ENCODE measurements at regions not wholly inside any gene's neighbourhood (a gene's known extent, or its start where the extent isn't known, plus 50 kb on each side); places are given as distances from the start of the nearest gene placed in this dataset.
"Not testable (repeated sequence)": the region's sequence is repeated elsewhere in the genome, so short reads cannot be mapped to it uniquely, and the experiment has no call there.

- no peak for DNase-seq (ENCODE audit: low spot score)
Observed at GRCh38 chr14:55897031-55897430, 221.2 kb upstream of the PELI2 start.

- no peak for DNase-seq (ENCODE audit: low spot score)
Observed at GRCh38 chr14:55898938-55899337, 219.3 kb upstream of the PELI2 start.

- no peak for DNase-seq (ENCODE audit: low spot score)
Observed at GRCh38 chr14:55899531-55899930, 218.7 kb upstream of the PELI2 start.

GRCh38 chr14:55900749-55901148 is 217.5 kb upstream of the PELI2 start:
- DNase-seq (ENCODE audit: low spot score), result no peak

- DNase-seq (ENCODE audit: low spot score), result no peak
Observed at GRCh38 chr14:55901291-55901690, 216.9 kb upstream of the PELI2 start.

- DNase-seq (ENCODE audit: low spot score), result no peak
Observed at GRCh38 chr14:55902241-55902640, 216.0 kb upstream of the PELI2 start.

GRCh38 chr14:55904086-55904485 is 214.1 kb upstream of the PELI2 start:
- no peak for DNase-seq (ENCODE audit: low spot score)

GRCh38 chr14:55908106-55908505 is 210.1 kb upstream of the PELI2 start:
- no peak for DNase-seq (ENCODE audit: low spot score)

- no peak for DNase-seq (ENCODE audit: low spot score)
Observed at GRCh38 chr14:55909879-55910278, 208.3 kb upstream of the PELI2 start.

- no peak for DNase-seq (ENCODE audit: low spot score)
Observed at GRCh38 chr14:55910601-55911243, 207.5 kb upstream of the PELI2 start.

- no peak for DNase-seq (ENCODE audit: low spot score)
Observed at GRCh38 chr14:55911776-55912175, 206.4 kb upstream of the PELI2 start.

- DNase-seq (ENCODE audit: low spot score), result no peak
Observed at GRCh38 chr14:55912344-55912743, 205.9 kb upstream of the PELI2 start.

GRCh38 chr14:55913324-55914025 is 204.7 kb upstream of the PELI2 start:
- no peak for DNase-seq (ENCODE audit: low spot score)

GRCh38 chr14:55914771-55915170 is 203.4 kb upstream of the PELI2 start:
- no peak for DNase-seq (ENCODE audit: low spot score)

- DNase-seq (ENCODE audit: low spot score), result no peak
Observed at GRCh38 chr14:55915456-55915855, 202.8 kb upstream of the PELI2 start.

GRCh38 chr14:55919800-55920199 is 198.4 kb upstream of the PELI2 start:
- not testable (repeated sequence) for DNase-seq (ENCODE audit: low spot score)

- no peak for DNase-seq (ENCODE audit: low spot score)
Observed at GRCh38 chr14:55921511-55921910, 196.7 kb upstream of the PELI2 start.

GRCh38 chr14:55926007-55926406 is 192.2 kb upstream of the PELI2 start:
- DNase-seq (ENCODE audit: low spot score), result no peak

GRCh38 chr14:55927028-55927427 is 191.2 kb upstream of the PELI2 start:
- no peak for DNase-seq (ENCODE audit: low spot score)

GRCh38 chr14:55928276-55928675 is 189.9 kb upstream of the PELI2 start:
- no peak for DNase-seq (ENCODE audit: low spot score)

- peak; percentile 53 for DNase-seq (ENCODE audit: low spot score)
Observed at GRCh38 chr14:55929136-55929535, 189.1 kb upstream of the PELI2 start.

- no peak for DNase-seq (ENCODE audit: low spot score)
Observed at GRCh38 chr14:55930016-55930784, 188.0 kb upstream of the PELI2 start.

GRCh38 chr14:55936691-55937090 is 181.5 kb upstream of the PELI2 start:
- DNase-seq (ENCODE audit: low spot score), result no peak
